DND-41 (cell line): ENCODE measurements at regions not wholly inside any gene's neighbourhood (a gene's known extent, or its start where the extent isn't known, plus 50 kb on each side); places are given as distances from the start of the nearest gene placed in this dataset.
A peak's percentile ranks its signal among the peaks of the same experiment; 100 is the strongest.

Source experiments
- ATAC-seq: fragments of 200-7000 bp; cut with Tn5 transposase; 3 replicates; pipeline ENCODE4 v1.9.1; 2021; ENCODE audit warnings: low read depth; ENCODE audit not compliant: insufficient read depth
- DNase-seq: peaks from one replicate; pipeline ENCODE4 v3.0.0-alpha.2; 2020
- H2AFZ ChIP-seq: 2 replicates; pipeline ENCODE4 v1.6.0; 2012; ENCODE audit warnings: low read depth, low read length
- H3K27ac ChIP-seq: 2 replicates; pipeline ENCODE4 v1.5.1; 2012; ENCODE audit warnings: low read length, inconsistent platforms
- H3K27me3 ChIP-seq: fragments of 200-600 bp; sonication (generic); 2 replicates; pipeline ENCODE4 v1.6.0; 2012; ENCODE audit warnings: low read length, mild to moderate bottlenecking, inconsistent platforms; ENCODE audit not compliant: insufficient read depth, poor library complexity
- H3K36me3 ChIP-seq: 2 replicates; pipeline ENCODE4 v1.5.1; 2012; ENCODE audit warnings: low read length, inconsistent platforms; ENCODE audit not compliant: insufficient read depth
- H3K4me1 ChIP-seq: 2 replicates; pipeline ENCODE4 v1.5.1; 2012; ENCODE audit warnings: mild to moderate bottlenecking, low read length; ENCODE audit not compliant: insufficient read depth
- H3K4me2 ChIP-seq: 2 replicates; pipeline ENCODE4 v1.6.0; 2012; ENCODE audit warnings: mild to moderate bottlenecking, moderate library complexity, low read length, inconsistent platforms; ENCODE audit not compliant: insufficient read depth
- H3K4me3 ChIP-seq, 2 experiments: fragments of 200-600 bp in 1 of 2; shearing (Covaris generic) in 1 of 2; 2 replicates each; pipeline ENCODE4 v1.5.1; 2012 to 2016; ENCODE audit warnings: inconsistent platforms in 2 of 2, low read length in 2 of 2, mild to moderate bottlenecking in 2 of 2, low read depth in 1 of 2, moderate library complexity in 1 of 2
- H3K79me2 ChIP-seq: 2 replicates; pipeline ENCODE4 v1.6.0; 2012; ENCODE audit warnings: low read length, inconsistent platforms; ENCODE audit not compliant: insufficient read depth
- H3K9ac ChIP-seq: 2 replicates; pipeline ENCODE4 v1.6.0; 2012; ENCODE audit warnings: low read depth, mild to moderate bottlenecking, inconsistent platforms, low read length, moderate library complexity
- H3K9me3 ChIP-seq: 2 replicates; pipeline ENCODE4 v1.5.1; 2012; ENCODE audit warnings: low read length, moderate library complexity, mild to moderate bottlenecking, inconsistent platforms; ENCODE audit not compliant: insufficient read depth, severe bottlenecking
- H4K20me1 ChIP-seq: 2 replicates; pipeline ENCODE4 v1.6.0; 2012; ENCODE audit warnings: low read length; ENCODE audit not compliant: insufficient read depth
- CTCF ChIP-seq: IDR thresholded peaks from 2 replicates; pipeline ENCODE4 v1.5.1; 2012; ENCODE audit warnings: borderline replicate concordance, low read length, moderate library complexity, mild to moderate bottlenecking; ENCODE audit not compliant: poor library complexity, severe bottlenecking; ENCODE audit errors: extremely low read depth
- EZH2 ChIP-seq: IDR thresholded peaks from 3 replicates; pipeline ENCODE4 v1.6.1; 2012; ENCODE audit warnings: borderline replicate concordance, low read depth, mild to moderate bottlenecking, moderate library complexity, low read length, inconsistent platforms; ENCODE audit not compliant: severe bottlenecking

GRCh38 chr4:169826634-169827187 is 69.0 kb upstream of the HPF1 start:
- Histone ChIP-seq H3K36me3 (no peaks in the 10 kb centered on the region), H3K4me1 (no peaks in the 10 kb centered on the region), H3K9me3 (no peaks in the 10 kb centered on the region), H2AFZ (no peak overlapping the region), H3K4me2 (no peak overlapping the region), H3K27me3 (no peaks in the 10 kb centered on the region), H3K79me2 (no peaks in the 10 kb centered on the region), H4K20me1 (no peaks in the 10 kb centered on the region), H3K9ac (no peak overlapping the region), H3K4me3 (no peak overlapping the region), H3K27ac (no peak overlapping the region)
- no peak for TF ChIP-seq CTCF
- ATAC-seq (no peak), DNase-seq (no peak)

DNA sequence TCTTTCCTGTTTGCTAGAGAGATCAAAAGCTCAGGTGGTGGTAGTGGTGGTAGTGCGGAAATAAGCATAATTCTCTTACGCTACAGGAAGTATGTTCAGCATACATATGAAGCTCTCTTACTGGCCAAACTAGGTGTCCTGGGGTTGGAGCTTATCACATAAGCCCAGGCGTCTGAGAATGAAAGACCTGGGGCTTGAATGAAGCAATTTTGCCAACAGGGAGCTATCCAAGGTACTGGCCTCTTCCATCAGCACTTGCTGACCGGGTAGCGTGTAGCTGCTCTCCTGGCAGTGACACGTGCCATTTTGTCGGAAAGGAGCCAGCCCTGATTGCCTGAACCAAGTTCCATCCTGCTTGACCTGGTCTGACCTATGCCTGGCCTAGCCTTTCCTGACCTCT is 65.9 kb upstream of the HPF1 start:
- no peak for TF ChIP-seq EZH2
- TF ChIP-seq CTCF = no peak
- H3K9me3 ChIP-seq = no peaks in the 10 kb centered on the region
- DNase-seq (peak; percentile 51), ATAC-seq (peak; percentile 85)
- H3K4me1 ChIP-seq = no peaks in the 10 kb centered on the region
- H2AFZ ChIP-seq = no peak overlapping the region
- no peaks in the 10 kb centered on the region for H3K36me3 ChIP-seq
- H3K4me3 ChIP-seq = no peak overlapping the region
- H3K4me2 ChIP-seq = no peak overlapping the region
- no peaks in the 10 kb centered on the region for H4K20me1 ChIP-seq
- no peak overlapping the region for H3K27ac ChIP-seq
- no peaks in the 10 kb centered on the region for H3K79me2 ChIP-seq
- H3K9ac ChIP-seq = no peak overlapping the region
- H3K27me3 ChIP-seq = no peaks in the 10 kb centered on the region

DNA sequence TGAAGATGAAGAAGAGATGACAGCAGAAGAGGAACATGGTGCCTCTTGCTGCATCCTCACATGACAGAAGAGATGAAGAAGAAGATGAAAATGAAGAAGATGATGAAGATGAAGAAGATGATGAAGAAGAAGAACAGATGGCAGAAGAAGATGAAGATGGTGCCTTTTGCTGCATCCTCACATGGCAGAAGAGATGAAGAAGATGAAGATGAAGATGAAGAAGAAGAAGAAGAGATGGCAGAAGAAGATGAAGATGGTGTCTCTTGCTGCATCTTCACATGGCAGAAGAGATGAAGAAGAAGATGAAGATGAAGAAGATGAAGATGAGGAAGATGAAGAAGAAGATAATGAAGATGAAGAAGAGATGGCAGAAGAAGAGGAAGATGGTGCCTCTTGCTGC is 63.7 kb upstream of the HPF1 start:
- TF ChIP-seq EZH2 (no peak), CTCF (no peak)
- Histone ChIP-seq H3K79me2 (no peaks in the 10 kb centered on the region), H3K9me3 (no peaks in the 10 kb centered on the region), H2AFZ (no peak overlapping the region), H3K27ac (no peak overlapping the region), H3K9ac (no peak overlapping the region), H3K27me3 (no peaks in the 10 kb centered on the region), H3K4me1 (0 out of 2 replicates have a peak, but pooled peaks cover 5% of the 10 kb centered on the region), H4K20me1 (no peaks in the 10 kb centered on the region), H3K4me3 (no peak overlapping the region), H3K4me2 (no peak overlapping the region), H3K36me3 (no peaks in the 10 kb centered on the region)
- ATAC-seq (no peak), DNase-seq (no peak)
